HepG2 (cell line): ENCODE measurements at regions not wholly inside any gene's neighbourhood (a gene's known extent, or its start where the extent isn't known, plus 50 kb on each side); places are given as distances from the start of the nearest gene placed in this dataset.

ENCODE experiments used
- ATAC-seq: fragments of 200-7000 bp; cut with Tn5 transposase; 3 replicates; pipeline ENCODE4 v1.9.1; 2020; ENCODE audit warnings: mild to moderate bottlenecking, moderate library complexity
- BruUV-seq: library from RNA; stranded (reverse); fragments of 400-500 nt; replicated peaks from 2 replicates; lab custom pipeline; 2021; lab: Mats Ljungman, UMichigan
- CTCF ChIA-PET: fragments of 300-600 bp; formaldehyde crosslinking; extraction: SDS; loops from one replicate; lab custom pipeline; 2021; ENCODE audit warnings: low total read pairs, inconsistent platforms, low intra/inter-chr PET ratio; lab: Yijun Ruan, JAX
- POLR2A ChIA-PET: fragments of 350-600 bp; sonication (Branson Sonifier 250); formaldehyde crosslinking; loops from one replicate; lab custom pipeline; 2020; ENCODE audit warnings: antibody characterized with exemption, inconsistent platforms; lab: Yijun Ruan, JAX
- DNase-seq: peaks from one replicate; pipeline ENCODE4 v3.0.0-alpha.2; 2015; ENCODE audit warnings: low spot score
- FAIRE-seq: peaks from 3 replicates; lab custom pipeline; 2011; peaks lifted over from hg19 to GRCh38; lab: Jason Lieb, UNC
- H2AFZ ChIP-seq: one replicate; pipeline ENCODE4 v1.6.1; 2011; ENCODE audit warnings: low read length, inconsistent platforms
- H3K27ac ChIP-seq: fragments of 300-600 bp; 3 replicates; pipeline ENCODE4 v1.8.0; 2011; ENCODE audit warnings: mixed run types, mild to moderate bottlenecking, mixed read lengths, low read length, inconsistent platforms; ENCODE audit not compliant: insufficient read depth; ENCODE audit errors: extremely low read length
- H3K27me3 ChIP-seq, 2 experiments: fragments of 200-600 bp in 1 of 2; 2 replicates in 1 of 2; 3 replicates in 1 of 2; pipeline versions ENCODE4 v1.6.0 to v1.8.0; 2011; ENCODE audit warnings: low read length in 2 of 2, mild to moderate bottlenecking in 2 of 2, moderate library complexity in 2 of 2, inconsistent platforms in 1 of 2; ENCODE audit not compliant: insufficient read depth in 2 of 2, control insufficient read depth in 1 of 2
- H3K36me3 ChIP-seq, 2 experiments: fragments of 200-600 bp in 1 of 2; replicated peaks in 1 of 2; 2 replicates in 1 of 2; 3 replicates in 1 of 2; pipeline versions ENCODE4 v1.5.1 to v1.8.0; 2011; ENCODE audit warnings: low read length in 2 of 2, inconsistent platforms in 1 of 2; ENCODE audit not compliant: insufficient read depth in 2 of 2, control insufficient read depth in 1 of 2
- H3K4me1 ChIP-seq: 2 replicates; pipeline ENCODE4 v1.5.1; 2012; ENCODE audit warnings: low read length, inconsistent platforms; ENCODE audit not compliant: insufficient read depth
- H3K4me2 ChIP-seq: 2 replicates; pipeline ENCODE4 v1.6.0; 2011; ENCODE audit warnings: low read depth, low read length, inconsistent platforms
- H3K4me3 ChIP-seq, 3 experiments: fragments of 200-600 bp in 1 of 3; sonication (generic), shearing (Covaris generic) in 1 of 3; replicated peaks in 1 of 3; 2 replicates each; pipeline ENCODE4 v1.5.1; 2011 to 2016; ENCODE audit warnings: low read length in 3 of 3, inconsistent platforms in 2 of 3, low read depth in 2 of 3, mild to moderate bottlenecking in 2 of 3, control low read depth in 1 of 3, mixed read lengths in 1 of 3; ENCODE audit not compliant: insufficient read depth in 1 of 3
- H3K79me2 ChIP-seq: one replicate; pipeline ENCODE4 v1.6.1; 2011; ENCODE audit warnings: low read length, inconsistent platforms; ENCODE audit not compliant: insufficient read depth
- H3K9ac ChIP-seq: 2 replicates; pipeline ENCODE4 v1.6.0; 2011; ENCODE audit warnings: mild to moderate bottlenecking, low read depth, low read length, inconsistent platforms; ENCODE audit not compliant: insufficient read depth
- H3K9me3 ChIP-seq: 2 replicates; pipeline ENCODE4 v1.5.1; 2012; ENCODE audit warnings: mild to moderate bottlenecking, low read length
- H4K20me1 ChIP-seq: 2 replicates; pipeline ENCODE4 v1.6.0; 2011; ENCODE audit warnings: inconsistent platforms, mild to moderate bottlenecking, low read length, moderate library complexity; ENCODE audit not compliant: insufficient read depth
- ATAD3A ChIP-seq: sonication (generic); formaldehyde crosslinking; IDR thresholded peaks from 2 replicates; pipeline ENCODE4 v1.4.0; 2020; ENCODE audit warnings: missing genetic modification reagents
- REPIN1 ChIP-seq: sonication (generic); formaldehyde crosslinking; IDR thresholded peaks from 2 replicates; pipeline ENCODE4 v1.8.0; 2022; ENCODE audit warnings: missing genetic modification reagents, low read depth, mild to moderate bottlenecking, borderline replicate concordance
- TSC22D2 ChIP-seq: sonication (generic); formaldehyde crosslinking; IDR thresholded peaks from 2 replicates; pipeline ENCODE4 v1.5.1; 2020; ENCODE audit warnings: missing genetic modification reagents, mild to moderate bottlenecking, borderline replicate concordance
- ZNF143 ChIP-seq: sonication (generic); formaldehyde crosslinking; IDR thresholded peaks from 2 replicates; pipeline ENCODE4 v1.4.0; 2020; ENCODE audit warnings: missing genetic modification reagents
- ZNF274 ChIP-seq: sonication (generic); formaldehyde crosslinking; IDR thresholded peaks from 2 replicates; pipeline ENCODE4 v1.5.1; 2020; ENCODE audit warnings: mild to moderate bottlenecking, missing genetic modification reagents
- ZNF75D ChIP-seq: sonication (generic); formaldehyde crosslinking; IDR thresholded peaks from 2 replicates; pipeline ENCODE4 v1.8.1; 2023; ENCODE audit warnings: missing genetic modification reagents, mild to moderate bottlenecking, borderline replicate concordance
- WGBS: methylation state at CpG from one replicate; pipeline ENCODE4 v1.1.6; 2017; ENCODE audit warnings: low lambda C conversion rate; 5-methylcytosine and 5-hydroxymethylcytosine counted together
- in situ Hi-C: cut with HindIII; loops from 2 replicates; pipeline ENCODE4 v1.10.0; 2017; ENCODE audit warnings: low pct_unique_long_range_greater_than_20kb; ENCODE audit not compliant: extremely low pct_ligation_motif_present
- intact Hi-C: fragments of 100-400 bp; cut with micrococcal nuclease; formaldehyde crosslinking; loops from one replicate; pipeline ENCODE4 v1.10.0; 2022; ENCODE audit not compliant: unreplicated experiment
- TF ChIP-seq, protein P1 (sequence below): IDR thresholded peaks from 2 replicates; pipeline ENCODE4 v1.6.1; 2016; ENCODE audit warnings: mild to moderate bottlenecking, missing biosample characterization, missing genetic modification reagents
- TF ChIP-seq, protein P2 (sequence below): sonication (generic); formaldehyde crosslinking; IDR thresholded peaks from 2 replicates; pipeline ENCODE4 v1.4.0; 2020; ENCODE audit warnings: missing genetic modification reagents, borderline replicate concordance
- TF ChIP-seq, protein P3 (sequence below): sonication (generic); formaldehyde crosslinking; IDR thresholded peaks from 2 replicates; pipeline ENCODE4 v1.4.0; 2020; ENCODE audit warnings: mild to moderate bottlenecking, missing genetic modification reagents
- TF ChIP-seq, protein P4 (sequence below): sonication (generic); formaldehyde crosslinking; IDR thresholded peaks from 2 replicates; pipeline ENCODE4 v1.5.0; 2020; ENCODE audit warnings: mild to moderate bottlenecking, missing genetic modification reagents

DNA sequence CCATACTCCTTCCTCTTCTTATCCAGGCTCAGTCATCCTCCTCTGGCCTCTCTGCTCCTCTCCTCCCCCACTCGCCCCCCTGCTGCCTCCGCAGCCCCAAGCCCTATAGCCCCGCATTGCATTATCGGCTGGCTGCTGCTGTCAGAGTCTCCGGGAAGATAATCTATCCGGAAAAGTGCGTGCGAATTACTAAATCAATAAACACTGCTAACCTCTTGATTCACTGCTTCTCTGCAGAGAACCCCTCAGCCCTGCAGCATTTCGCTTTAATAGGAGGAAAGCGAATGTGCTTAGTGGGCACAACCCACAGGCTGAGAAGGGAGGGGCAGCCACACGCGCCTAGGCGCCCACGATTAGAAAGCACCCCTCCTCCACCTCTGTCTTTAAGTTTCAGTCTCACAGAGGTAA lies 167.6 kb downstream of the ABHD5 start:
- ChIA-PET POLR2A (no interaction called here), CTCF (no interaction called here)
- BruUV-seq, result no TSS peak
- DNase-seq (no peak), ATAC-seq (no peak), FAIRE-seq (no peak)
- 28% methylated on average over 14 of the region's 14 CpGs for WGBS
- no peaks in the 10 kb centered on the region for H3K79me2 ChIP-seq
- H3K4me2 ChIP-seq, result no peak overlapping the region
- H3K27me3 ChIP-seq, result peaks cover 2 to 10% of the 10 kb centered on the region in 2 experiments; a peak in 4 of 5 replicates
- H3K36me3 ChIP-seq, result no peaks in the 10 kb centered on the region
- no peak overlapping the region for H3K27ac ChIP-seq
- no peak overlapping the region for H2AFZ ChIP-seq
- no peaks in the 10 kb centered on the region for H3K9me3 ChIP-seq
- in situ Hi-C loops (loop anchor here (10.0 kb wide), 1 partner anchor 257 kb away; no protein-coding TSS in a partner anchor), intact Hi-C loops (loop anchor here (10.0 kb wide), 1 partner anchor 257 kb away; no protein-coding TSS in a partner anchor)
- no peaks in the 10 kb centered on the region for H4K20me1 ChIP-seq
- H3K4me3 ChIP-seq, result no peak overlapping the region
- H3K9ac ChIP-seq, result no peak overlapping the region
- no peaks in the 10 kb centered on the region for H3K4me1 ChIP-seq
- TF ChIP-seq ZNF274 (CRISPR knock-in tag), result no peak
- TF ChIP-seq, protein P1, sequence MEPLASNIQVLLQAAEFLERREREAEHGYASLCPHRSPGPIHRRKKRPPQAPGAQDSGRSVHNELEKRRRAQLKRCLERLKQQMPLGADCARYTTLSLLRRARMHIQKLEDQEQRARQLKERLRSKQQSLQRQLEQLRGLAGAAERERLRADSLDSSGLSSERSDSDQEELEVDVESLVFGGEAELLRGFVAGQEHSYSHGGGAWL (CRISPR knock-in tag), result no peak
- TF ChIP-seq REPIN1, result no peak
- TF ChIP-seq ZNF143 (CRISPR knock-in tag), result no peak
- TF ChIP-seq, protein P2, sequence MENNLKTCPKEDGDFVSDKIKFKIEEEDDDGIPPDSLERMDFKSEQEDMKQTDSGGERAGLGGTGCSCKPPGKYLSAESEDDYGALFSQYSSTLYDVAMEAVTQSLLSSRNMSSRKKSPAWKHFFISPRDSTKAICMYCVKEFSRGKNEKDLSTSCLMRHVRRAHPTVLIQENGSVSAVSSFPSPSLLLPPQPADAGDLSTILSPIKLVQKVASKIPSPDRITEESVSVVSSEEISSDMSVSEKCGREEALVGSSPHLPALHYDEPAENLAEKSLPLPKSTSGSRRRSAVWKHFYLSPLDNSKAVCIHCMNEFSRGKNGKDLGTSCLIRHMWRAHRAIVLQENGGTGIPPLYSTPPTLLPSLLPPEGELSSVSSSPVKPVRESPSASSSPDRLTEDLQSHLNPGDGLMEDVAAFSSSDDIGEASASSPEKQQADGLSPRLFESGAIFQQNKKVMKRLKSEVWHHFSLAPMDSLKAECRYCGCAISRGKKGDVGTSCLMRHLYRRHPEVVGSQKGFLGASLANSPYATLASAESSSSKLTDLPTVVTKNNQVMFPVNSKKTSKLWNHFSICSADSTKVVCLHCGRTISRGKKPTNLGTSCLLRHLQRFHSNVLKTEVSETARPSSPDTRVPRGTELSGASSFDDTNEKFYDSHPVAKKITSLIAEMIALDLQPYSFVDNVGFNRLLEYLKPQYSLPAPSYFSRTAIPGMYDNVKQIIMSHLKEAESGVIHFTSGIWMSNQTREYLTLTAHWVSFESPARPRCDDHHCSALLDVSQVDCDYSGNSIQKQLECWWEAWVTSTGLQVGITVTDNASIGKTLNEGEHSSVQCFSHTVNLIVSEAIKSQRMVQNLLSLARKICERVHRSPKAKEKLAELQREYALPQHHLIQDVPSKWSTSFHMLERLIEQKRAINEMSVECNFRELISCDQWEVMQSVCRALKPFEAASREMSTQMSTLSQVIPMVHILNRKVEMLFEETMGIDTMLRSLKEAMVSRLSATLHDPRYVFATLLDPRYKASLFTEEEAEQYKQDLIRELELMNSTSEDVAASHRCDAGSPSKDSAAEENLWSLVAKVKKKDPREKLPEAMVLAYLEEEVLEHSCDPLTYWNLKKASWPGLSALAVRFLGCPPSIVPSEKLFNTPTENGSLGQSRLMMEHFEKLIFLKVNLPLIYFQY (CRISPR knock-in tag), result no peak
- TF ChIP-seq, protein P3, sequence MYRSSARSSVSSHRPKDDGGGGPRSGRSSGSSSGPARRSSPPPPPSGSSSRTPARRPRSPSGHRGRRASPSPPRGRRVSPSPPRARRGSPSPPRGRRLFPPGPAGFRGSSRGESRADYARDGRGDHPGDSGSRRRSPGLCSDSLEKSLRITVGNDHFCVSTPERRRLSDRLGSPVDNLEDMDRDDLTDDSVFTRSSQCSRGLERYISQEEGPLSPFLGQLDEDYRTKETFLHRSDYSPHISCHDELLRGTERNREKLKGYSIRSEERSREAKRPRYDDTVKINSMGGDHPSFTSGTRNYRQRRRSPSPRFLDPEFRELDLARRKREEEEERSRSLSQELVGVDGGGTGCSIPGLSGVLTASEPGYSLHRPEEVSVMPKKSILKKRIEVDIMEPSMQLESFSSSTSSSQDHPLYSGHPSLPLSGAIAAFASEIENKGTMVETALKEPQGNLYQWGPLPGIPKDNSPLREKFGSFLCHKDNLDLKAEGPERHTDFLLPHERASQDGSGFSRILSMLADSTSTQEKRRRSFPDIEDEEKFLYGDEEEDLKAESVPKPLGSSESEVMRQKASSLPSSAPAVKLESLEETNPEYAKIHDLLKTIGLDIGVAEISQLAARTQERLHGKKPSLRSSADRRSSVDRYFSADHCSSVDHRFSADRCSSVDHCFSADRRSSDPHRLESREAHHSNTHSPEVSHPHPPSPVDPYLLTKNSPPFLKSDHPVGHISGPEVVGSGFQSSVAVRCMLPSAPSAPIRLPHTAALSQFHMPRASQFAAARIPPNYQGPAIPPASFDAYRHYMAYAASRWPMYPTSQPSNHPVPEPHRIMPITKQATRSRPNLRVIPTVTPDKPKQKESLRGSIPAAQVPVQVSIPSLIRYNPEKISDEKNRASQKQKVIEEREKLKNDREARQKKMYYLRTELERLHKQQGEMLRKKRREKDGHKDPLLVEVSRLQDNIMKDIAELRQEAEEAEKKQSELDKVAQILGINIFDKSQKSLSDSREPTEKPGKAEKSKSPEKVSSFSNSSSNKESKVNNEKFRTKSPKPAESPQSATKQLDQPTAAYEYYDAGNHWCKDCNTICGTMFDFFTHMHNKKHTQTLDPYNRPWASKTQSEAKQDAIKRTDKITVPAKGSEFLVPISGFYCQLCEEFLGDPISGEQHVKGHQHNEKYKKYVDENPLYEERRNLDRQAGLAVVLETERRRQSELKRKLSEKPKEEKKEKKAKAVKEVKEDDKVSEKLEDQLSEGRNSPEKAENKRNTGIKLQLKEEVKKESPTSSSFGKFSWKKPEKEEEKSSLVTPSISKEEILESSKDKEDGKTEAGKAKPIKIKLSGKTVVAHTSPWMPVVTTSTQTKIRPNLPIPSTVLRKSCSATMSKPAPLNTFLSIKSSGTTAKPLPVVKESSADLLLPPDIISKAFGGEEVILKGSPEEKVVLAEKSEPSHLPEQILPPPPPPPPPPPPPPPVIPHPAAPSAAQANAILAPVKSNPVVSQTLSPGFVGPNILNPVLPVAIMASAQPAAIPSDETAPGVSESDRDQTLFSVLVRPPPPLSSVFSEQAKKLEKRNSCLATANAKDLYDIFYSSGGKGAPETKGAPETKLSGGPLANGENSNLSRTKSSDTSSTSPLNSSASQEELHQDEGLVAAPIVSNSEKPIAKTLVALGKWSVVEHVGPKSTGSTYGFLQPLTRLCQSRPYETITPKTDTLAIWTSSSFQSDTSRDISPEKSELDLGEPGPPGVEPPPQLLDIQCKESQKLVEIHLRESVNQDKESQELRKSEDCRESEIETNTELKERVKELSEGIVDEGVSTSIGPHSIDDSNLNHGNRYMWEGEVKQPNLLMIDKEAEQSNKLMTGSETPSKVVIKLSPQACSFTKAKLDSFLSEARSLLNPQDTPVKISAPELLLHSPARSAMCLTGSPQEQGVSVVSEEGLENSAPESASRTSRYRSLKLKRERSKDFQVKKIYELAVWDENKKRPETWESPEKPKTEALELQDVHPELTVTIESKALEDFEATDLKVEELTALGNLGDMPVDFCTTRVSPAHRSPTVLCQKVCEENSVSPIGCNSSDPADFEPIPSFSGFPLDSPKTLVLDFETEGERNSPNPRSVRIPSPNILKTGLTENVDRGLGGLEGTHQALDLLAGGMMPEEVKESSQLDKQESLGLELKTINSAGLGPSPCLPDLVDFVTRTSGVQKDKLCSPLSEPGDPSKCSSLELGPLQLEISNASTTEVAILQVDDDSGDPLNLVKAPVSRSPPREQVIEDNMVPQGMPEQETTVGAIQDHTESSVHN (CRISPR knock-in tag), result no peak
- TF ChIP-seq, protein P4, sequence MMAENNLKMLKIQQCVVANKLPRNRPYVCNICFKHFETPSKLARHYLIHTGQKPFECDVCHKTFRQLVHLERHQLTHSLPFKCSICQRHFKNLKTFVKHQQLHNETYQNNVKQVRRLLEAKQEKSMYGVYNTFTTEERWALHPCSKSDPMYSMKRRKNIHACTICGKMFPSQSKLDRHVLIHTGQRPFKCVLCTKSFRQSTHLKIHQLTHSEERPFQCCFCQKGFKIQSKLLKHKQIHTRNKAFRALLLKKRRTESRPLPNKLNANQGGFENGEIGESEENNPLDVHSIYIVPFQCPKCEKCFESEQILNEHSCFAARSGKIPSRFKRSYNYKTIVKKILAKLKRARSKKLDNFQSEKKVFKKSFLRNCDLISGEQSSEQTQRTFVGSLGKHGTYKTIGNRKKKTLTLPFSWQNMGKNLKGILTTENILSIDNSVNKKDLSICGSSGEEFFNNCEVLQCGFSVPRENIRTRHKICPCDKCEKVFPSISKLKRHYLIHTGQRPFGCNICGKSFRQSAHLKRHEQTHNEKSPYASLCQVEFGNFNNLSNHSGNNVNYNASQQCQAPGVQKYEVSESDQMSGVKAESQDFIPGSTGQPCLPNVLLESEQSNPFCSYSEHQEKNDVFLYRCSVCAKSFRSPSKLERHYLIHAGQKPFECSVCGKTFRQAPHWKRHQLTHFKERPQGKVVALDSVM, result no peak
- no peak for TF ChIP-seq TSC22D2 (CRISPR knock-in tag)
- no peak for TF ChIP-seq ATAD3A (CRISPR knock-in tag)
- TF ChIP-seq ZNF75D (CRISPR knock-in tag), result no peak
